GM19455 (cell line): ENCODE measurements at regions not wholly inside any gene's neighbourhood (a gene's known extent, or its start where the extent isn't known, plus 50 kb on each side); places are given as distances from the start of the nearest gene placed in this dataset.
"Not testable (repeated sequence)": the region's sequence is repeated elsewhere in the genome, so short reads cannot be mapped to it uniquely, and the experiment has no call there.

ENCODE experiments used
- ATAC-seq: cut with Tn5 transposase; IDR thresholded peaks from one replicate; pipeline ENCODE4 v1.9.1; 2021; ENCODE audit not compliant: unreplicated experiment

DNA sequence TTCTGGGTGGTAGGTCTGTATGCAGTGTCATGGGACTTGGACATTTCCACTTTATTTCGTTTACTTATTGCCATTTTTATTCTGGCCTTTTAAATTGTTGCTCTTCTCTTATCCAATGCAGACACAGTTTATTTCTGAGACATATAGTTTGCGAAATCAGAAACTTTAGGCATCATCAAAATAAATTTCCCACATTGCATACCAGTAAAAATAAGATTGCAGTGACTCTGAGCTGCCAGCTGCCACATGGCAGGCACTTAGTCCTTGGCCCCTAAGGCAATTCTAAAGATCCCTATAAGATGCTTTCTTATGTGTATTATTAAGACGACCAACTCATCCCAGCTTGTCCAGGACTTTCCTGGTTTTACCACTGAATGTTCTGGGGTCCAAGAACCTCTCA is 81.8 kb upstream of the ANKRD1 start:
- ATAC-seq, result no peak

- ATAC-seq, result not testable (repeated sequence)
Measured at GRCh38 chr10:91003379-91003778, 82.5 kb upstream of the ANKRD1 start.

GRCh38 chr10:91005276-91005675 is 84.4 kb upstream of the ANKRD1 start:
- ATAC-seq, result not testable (repeated sequence)

GRCh38 chr10:91006001-91006751 is 85.3 kb upstream of the ANKRD1 start:
- peak; percentile 35 for ATAC-seq

DNA sequence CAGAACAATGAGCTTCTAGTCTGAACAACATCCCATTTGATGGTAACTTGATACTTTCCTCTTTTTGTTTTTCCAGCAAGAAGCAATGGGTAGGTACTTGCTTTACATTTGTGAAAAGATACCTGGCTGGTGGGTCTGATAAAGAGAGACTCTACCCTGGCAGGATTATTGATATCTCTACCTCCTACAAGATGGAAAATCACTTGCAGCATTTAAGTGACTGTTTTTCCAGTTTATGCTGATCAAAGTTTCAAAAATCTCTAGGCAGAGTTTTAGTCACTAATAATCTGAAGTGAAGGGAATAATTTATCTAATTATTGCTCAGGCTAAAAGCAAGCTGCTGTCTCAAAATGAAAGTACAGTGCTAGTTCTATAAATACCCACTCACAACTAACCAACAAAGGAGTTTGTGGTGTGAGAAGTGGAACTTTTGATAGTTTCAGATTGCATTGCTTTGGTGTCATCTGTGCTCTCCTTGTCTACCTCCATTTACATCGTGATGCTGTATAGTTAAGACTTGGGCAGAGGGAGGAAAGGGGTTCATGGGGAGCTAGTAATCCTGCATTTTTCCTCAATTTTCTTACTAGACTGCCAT is 86.0 kb upstream of the ANKRD1 start:
- peak; percentile 94 for ATAC-seq

DNA sequence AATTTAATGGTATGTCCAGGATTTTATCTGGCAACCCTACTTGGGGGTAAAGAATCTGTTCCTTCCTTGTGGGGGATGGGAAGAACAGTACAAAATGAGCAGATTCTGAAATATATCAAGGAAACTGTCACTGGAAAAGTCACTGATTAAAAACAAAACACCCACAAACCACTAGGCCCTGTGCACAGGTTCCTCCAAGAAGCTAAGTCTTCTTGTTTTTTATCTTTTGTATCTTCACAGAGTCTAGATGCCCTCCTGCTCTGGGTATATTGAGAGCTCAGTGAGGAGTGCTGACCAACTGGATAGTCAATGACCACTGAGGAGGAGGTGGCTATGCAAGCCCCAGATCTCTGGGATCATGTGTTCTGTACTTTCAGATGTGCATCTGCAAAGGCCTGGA is 86.8 kb upstream of the ANKRD1 start:
- no peak for ATAC-seq

DNA sequence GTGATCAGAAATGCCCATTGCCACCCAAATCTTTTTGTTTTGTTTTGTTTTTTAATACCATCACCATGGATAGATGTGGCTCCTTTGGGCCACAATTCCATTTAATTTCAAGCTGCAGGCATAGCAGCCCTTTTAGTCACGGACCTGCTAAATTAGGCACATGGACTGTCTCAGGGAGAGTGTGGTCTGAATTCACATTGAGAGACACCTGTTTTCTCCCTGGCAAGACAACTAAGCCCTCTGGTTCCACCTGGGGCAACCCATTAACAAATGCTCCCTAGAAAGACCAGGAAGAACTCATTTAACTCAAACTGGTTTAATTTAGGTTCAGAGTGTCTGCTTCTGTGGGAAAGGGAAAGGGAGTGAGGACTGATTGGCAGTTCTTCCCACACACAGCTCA is 88.2 kb upstream of the ANKRD1 start:
- no peak for ATAC-seq

DNA sequence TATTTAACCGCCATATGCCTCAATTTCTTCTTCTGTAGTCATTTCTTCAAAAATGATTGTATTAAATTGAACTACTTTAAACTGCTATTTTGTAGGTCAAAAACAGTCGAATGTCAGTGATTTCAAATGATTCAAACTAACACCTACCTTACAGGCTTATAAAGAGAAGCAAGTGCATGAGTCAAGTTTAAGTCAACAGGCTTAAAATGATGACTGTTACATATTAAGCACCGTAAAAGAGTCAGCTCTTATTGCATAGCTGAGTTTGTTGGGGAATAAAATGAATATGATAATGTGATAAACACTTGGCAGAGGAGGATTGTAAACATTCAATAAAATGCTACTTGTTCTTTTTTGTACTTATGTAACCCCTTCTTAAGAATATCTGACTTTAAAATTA is 90.1 kb upstream of the ANKRD1 start:
- no peak for ATAC-seq

DNA sequence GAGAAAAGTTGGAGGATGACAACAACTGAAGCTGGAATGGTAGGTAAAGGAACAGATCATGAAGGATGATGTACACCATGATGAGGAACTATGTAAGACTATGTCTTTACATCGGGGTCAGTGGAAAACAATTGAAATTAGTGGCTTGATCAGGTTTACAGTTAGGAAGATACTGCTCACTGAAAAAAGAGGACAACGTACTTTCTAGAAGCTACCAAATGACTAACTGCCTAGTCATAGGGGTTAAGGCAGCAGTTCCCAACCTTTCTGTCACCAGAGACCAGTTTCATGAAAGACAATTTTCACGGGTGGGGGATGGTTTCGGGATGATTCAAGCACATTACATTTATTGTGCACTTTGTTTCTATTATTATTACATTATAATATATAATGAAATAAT is 91.6 kb upstream of the ANKRD1 start:
- ATAC-seq, result no peak

DNA sequence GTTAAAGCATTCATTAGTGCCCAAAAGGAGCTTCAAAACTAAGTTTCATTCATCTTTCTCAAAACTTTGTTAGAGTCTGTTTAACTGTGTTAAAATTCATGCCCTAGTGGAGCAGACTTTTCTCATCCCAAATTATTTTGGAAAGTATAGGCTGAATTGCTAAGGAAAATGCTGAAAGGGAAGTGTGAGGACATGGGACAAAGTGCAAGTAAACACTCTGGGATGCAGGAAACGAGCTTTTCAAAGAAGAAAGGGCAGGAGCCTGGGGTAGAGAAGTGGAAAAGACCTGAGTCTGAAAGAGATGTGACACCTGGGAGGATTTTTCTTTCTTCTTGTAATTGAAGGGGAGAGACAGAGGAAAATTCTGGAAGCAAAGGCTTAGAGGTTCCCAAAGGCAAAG is 93.1 kb upstream of the ANKRD1 start:
- no peak for ATAC-seq

GRCh38 chr10:91017198-91017597 is 96.3 kb upstream of the ANKRD1 start:
- no peak for ATAC-seq

- ATAC-seq, result no peak
Measured at GRCh38 chr10:91021901-91022300, 101.0 kb upstream of the ANKRD1 start.

DNA sequence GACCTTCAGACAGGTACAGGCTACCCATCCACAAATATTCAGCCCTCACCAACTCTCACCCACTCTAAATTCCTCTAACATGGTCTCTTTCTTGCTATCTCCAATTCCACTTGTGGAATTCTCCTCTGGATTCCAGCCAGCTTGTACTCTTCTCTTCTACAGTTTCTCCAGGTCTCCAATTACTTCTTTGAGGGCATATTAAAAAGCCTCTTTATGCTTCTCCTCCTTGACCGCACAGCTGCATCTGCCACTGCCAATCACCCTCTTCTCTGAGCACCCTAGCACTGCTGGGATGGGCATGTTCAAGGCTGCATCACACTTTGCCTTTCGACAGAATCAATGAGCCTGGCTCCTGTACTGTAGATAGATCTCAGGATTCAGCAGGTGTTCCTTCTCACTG is 101.5 kb upstream of the ANKRD1 start:
- no peak for ATAC-seq

DNA sequence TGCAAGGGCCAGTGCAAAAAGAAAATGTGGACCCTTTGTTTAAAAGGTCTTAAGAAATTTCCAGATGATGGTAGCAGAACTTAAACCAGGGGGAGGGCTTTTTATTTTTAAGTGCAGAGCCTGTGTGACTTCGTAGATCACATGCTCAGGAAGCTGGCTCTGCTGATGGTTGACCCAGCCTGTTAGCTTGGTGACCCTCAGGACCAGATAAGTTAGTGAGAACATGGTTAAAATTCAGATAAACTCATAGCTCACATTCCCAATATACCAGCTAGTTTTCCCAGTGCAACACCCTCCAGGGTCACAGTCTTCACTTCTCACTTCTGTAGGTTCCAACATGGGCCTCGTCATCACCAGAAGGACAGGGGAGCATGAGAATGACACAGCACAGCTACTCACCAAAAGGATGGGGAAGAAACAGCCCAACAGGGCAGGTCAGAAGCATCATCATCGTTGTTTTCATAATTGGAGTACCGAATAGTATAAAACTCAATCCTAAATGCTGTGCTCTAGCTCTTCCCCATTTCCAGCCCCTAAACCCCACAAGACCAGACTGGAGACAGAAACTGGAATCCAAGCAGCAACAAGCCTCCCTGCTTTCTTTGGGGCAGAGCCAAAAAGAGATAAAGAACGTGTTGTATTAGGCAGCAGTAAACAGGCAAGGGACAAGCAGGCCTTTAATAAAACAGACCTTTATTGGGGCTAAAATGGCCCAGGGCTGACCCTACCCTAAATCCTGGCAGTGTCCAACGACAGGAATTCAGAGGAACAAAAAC is 102.2 kb upstream of the ANKRD1 start:
- ATAC-seq, result no peak

DNA sequence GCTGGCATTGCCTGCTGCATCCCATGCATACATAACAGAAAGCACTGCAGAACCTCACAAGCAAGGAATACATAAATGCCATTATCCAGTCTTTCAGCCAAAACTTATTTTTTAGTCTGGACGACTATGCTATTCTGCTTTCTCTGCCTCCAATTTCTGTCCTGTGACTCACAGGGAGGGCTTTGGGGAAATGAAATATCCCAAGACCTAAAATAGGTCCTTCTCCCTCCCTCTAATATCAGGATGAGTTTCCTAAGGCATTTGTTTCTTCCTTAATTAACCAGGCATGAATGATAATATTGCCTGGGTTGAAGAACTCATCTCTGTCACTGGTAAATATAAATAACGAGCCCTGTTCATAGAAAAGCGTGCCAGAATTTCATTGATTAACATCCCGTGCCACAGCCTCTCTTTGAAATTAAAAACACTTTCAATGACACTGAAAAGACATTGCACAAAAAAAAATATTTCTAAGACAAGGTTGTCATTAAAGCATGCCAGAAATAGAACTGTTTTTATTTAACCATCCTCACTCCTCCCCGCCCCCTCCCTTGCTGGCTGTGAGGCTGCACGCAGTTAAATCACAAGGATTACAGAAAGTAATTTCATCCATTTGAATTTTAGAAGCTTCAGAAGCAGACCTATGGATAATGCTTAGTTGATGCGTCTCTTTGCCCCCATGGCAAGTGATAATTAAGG is 103.0 kb upstream of the ANKRD1 start:
- no peak for ATAC-seq

DNA sequence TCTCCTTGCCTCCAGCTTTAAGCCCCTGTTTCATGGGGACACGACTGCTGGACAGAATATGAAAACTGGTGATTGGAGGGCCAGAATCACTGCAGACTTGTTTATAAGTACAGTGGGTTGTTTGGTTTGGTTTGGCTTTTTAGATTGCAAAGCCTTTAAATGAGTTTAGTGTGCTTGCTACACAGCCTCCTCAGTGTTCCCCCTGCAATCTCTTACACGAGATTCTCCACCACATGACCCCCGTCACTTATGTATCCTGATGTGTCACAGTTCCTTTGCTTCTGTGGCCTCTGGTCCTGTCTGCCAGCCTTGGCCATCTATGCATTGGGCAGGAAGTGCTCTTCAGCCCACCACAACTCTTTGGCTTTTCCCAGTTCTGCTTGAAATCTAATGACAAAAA is 103.7 kb upstream of the ANKRD1 start:
- no peak for ATAC-seq

DNA sequence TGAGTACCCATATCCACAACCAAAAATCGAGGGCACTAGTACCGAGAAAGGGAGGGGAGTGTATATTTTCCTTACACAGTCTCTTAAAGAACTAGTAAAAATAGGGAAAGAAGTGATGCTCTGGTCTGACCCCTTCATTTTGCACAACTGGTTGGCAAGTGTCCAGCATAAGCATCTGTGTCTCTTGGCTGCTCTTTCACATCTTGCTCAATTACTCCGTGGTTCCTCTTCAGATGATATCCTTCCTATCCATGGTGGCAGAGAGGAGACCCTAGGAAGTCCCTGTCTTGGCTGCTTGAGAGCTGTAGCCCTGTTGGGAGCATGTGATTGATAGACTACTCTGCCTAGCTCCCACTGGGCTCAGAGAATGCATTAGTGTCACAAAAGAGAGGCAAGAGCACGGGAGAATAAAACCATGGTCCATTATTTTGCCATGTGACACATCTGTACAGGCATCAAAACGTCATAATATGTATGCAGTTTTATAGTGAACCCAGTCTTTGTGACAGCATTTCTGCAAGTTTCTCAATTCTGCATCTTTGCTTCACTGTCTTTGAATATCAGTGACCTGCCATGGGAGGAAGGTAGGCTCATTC is 111.8 kb upstream of the ANKRD1 start:
- no peak for ATAC-seq

DNA sequence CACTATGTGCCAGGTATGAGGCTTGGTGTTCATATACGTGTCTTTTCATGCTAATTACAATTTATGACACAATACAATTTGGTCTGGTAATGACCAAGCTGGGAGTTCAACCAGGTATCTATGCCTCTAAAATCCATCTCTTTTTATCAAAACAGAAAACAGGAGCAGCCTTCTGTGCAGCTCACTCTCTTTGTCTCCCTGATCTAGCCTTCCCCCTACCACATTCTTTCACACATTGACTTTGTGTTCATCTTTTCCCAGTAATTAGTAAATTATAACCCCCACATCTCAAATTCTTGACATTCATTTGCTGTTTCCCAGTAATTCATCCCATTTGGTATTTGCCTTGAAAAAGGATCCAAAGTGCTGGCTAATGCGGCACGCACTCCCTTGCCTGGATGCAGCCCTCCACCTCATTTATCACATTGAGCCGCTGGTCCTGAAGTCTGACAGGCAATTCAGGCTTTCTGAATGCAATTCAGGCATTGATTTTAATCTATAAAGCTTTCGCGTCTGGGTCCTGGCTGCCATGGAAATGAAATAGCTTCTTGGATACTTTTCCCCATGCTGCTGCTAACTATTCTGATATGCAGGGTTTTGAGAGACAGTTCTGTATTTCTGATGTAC is 112.5 kb upstream of the ANKRD1 start:
- ATAC-seq, result no peak

- no peak for ATAC-seq
Measured at GRCh38 chr10:91034042-91034441, 113.2 kb upstream of the ANKRD1 start.

DNA sequence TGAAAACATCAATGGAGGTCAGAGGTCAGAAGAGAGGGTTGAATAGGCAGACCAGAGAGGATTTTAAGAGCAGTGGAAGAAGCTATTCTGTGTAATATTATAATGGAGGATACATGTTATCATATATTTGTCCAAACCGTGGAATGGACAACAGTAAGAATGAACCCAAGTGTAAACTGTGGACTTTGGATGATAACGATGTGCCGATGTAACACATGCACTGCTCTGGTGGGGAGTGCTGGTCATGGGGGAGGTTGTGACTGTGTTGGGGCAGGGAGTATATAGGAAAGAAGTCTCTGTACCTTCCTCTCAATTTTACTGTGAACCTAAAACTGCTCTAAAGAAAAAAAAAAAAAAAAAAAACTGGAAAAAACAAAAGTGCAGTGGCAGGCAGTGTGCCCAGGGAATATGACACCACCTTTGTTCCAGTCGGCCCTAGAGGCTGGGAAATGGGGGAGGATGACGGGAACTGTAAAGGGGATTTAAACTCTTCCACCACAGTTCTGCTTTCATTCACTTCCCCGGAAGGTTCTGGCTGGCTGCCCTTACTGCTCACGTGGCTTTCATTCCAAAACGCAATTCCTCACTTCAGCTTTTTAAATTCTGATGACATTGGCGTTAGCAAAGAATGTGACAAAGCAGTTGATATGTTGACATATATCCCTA is 113.7 kb upstream of the ANKRD1 start:
- ATAC-seq, result no peak
